HG03520 (cell line): ENCODE measurements at regions not wholly inside any gene's neighbourhood (a gene's known extent, or its start where the extent isn't known, plus 50 kb on each side); places are given as distances from the start of the nearest gene placed in this dataset.

Experiments used
- ATAC-seq: cut with Tn5 transposase; IDR thresholded peaks from one replicate; pipeline ENCODE4 v1.9.1; 2021; ENCODE audit warnings: mild to moderate bottlenecking, moderate library complexity; ENCODE audit not compliant: unreplicated experiment

DNA sequence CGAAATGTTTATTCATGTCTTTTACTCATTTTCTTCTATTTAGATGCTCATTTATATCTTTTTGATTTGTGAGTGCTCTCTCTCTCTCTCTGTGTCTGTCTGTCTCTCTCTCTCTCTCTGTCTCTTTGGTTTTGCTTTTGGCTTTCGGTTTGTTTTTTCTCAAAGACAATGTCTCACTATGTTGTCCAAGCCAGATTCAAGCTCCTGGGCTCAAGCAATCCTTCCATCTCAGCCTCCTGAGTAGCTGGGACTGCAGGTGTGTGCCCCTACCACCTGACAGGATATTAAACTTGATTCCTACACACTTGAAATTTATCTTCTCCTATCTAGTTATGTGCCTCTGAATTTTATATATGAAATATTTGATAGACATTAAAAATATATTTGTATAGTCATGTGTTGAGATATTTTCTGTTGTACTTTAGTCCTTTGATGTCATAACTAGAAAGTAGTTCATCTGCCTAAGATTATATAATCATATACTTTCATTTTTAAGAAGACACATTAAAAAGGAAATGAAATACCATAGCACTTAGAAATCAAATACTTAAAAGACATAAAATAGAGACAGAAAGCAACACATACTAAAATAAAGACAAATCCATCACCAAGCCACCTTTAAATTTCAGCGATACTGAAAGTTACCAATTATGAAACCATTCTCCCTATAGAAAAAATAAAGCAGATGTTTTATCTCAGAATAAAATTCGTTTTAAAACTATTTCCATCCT lies 68.1 kb upstream of the SFMBT2 start:
- ATAC-seq, result no peak

DNA sequence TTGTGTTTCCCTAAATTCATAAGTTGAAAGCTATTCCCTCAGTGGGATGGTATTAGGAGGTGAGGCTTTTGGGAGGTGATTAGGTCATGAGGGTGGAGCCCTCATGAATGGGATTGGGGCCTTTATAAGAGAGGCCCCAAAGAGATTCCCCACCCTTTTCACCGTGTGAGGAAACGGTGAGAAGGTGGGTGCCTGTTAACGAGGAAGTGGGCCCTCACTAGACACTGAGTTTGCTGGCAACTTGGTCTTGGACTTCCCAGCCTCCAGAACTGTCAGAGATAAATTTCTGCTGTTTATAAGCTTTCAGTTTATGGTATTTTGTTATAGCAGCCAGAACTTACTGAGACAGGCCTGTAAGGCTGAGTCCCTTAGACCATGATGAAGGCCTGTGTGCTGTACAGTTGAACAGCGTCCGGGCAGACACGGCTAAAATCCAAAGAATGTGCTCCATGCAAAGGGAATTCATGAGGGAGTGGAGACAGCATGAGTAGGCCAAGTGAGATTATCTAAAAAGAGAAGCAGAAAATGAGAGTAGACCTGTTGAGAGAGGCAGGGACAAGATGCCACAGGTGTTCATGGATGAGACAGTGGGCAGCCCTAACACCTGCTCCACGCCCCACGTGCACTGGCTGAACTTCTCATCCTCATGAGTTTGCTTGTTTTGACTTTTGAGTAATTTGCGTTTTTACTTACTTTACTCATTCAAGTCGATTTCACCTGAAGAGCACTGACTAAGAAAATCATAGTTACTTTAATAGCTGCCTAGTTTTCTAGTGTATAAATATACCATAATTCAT lies 66.9 kb upstream of the SFMBT2 start:
- ATAC-seq, result no peak

- no peak for ATAC-seq
Measured at GRCh38 chr10:7475939-7476338, 65.1 kb upstream of the SFMBT2 start.

DNA sequence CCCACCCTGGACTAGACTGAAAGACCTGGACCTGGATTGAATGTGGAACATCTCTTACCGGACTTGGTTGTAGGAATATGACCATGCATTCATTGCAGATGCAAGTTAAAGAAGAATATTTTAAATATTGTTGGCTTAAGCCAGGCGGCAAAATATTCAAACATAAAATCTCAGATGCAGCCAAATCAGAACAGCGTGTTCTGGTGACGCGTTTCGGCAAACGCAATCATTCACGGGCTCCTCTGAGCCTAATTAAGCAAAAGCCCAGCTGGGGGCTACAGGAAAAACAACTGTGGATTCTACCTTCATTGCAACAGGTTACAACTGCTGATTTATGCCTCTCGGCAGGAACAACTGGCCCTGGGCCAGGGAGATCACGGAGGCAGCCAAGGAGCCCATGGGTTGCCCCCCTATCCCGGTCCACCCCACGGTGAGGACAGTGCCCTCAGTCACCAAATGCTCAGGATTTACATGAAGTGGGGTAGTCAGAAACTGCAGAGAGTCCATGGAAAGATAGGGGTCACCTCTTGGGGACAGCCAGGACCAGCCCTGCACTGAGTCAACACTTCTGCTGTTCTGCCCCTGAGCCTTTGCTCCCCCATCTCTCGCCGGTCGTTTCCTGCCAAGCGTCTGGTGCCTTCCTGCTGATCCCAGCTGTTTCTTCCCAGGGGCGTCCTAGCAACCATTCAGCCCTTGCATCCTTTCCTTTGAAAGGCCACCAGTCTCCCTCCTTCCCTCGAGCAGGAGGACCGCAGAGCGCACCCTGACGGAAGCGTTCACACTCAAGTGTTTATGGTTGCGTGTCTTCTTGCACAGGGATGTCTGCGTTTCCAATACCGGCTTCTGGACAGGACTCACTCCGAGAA lies 64.4 kb upstream of the SFMBT2 start:
- no peak for ATAC-seq

GRCh38 chr10:7474388-7474787 lies 63.6 kb upstream of the SFMBT2 start:
- ATAC-seq, result no peak

DNA sequence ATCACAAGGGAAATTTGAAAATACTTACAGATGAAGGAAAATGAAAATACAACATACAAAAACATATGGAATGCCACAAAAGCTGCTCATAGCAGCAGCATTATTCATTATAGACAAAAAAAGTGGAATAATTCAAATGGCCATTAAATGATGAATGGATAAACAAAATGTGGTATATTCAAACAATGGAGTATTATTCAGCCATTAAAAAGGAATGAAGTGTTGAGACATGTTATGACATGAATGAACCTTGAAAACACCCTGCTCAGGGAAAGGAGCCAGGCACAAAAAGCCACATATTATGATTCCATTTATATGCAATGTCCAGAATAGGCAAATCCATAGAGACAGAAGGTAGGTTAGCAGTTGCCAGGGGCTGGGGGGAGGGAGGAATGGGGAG lies 62.6 kb upstream of the SFMBT2 start:
- ATAC-seq, result no peak

DNA sequence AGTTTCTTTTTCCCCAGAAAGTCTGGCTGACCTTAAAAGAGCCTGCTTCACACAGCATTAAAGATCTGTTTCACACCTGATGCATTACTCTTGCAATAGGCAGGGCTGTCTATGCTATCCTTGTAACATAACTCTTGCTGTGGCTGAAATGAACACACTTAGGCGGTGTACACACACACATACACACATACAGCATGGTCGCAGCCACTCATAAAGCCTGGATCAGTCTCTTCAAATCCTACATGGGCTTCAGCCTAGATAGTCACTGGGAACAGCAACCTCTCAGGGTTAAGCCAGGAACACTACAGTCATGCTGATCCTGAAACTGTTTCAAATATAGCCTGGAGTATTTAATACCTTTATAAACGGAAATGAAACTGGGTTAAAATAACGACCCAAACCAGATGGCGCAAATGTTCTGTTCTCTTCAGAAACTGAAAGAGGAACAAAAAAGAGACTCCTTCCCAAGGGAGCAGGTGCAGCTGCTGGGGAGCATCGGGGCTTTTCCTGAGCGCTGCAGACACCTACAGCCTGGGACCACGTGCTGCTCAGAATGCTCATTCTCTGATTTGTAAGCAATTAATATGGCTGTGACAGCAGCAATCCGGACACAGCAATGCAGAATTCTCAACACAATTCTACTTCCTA lies 61.0 kb upstream of the SFMBT2 start:
- peak; percentile 85 for ATAC-seq

DNA sequence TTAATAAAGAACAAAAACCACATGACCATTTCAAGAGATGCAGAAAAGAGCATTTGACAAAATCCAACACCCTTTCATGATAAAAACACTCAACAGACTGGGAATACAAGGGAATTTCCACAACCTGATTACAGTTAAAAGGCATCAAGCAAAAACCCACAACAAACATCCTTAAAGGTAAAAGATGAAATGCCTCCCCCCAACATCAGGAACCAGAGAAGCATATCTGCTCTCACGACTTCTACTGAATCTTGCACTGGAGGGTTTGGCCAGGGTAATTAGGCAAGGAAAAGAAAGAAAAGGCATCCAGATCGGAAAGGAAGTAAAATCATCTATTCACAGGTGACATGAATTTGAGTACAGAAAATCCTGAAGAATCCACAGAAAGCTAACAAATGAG lies 59.5 kb upstream of the SFMBT2 start:
- ATAC-seq, result no peak

- no peak for ATAC-seq
Measured at GRCh38 chr10:7467031-7467667, 56.3 kb upstream of the SFMBT2 start.

DNA sequence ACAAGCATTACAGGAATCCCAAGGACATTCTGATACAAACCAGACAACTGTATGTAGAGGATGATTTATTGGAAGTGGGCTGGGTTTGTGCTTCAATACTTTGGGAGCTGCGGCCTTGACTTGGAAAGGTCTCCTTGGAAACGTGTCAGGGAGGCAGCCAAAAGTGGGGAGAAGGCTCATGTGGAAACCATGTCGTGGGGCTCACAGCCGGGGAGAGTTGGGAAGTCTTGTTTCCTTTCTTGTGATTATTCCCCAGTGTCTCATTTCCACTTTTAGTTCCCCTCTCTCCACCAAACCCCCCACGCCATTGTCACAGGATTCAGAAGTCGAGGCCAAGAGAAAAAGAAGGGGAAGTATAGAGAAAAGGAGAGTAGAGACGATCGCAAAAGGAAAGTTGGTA lies 53.9 kb upstream of the SFMBT2 start:
- ATAC-seq, result no peak
